ELF-1 (cell line): ENCODE measurements at regions not wholly inside any gene's neighbourhood (a gene's known extent, or its start where the extent isn't known, plus 50 kb on each side); places are given as distances from the start of the nearest gene placed in this dataset.
A peak's percentile ranks its signal among the peaks of the same experiment; 100 is the strongest.

Experiments
- DNase-seq: peaks from one replicate; pipeline ENCODE4 v3.0.0-alpha.2; 2016; ENCODE audit warnings: low read depth, low spot score

DNA sequence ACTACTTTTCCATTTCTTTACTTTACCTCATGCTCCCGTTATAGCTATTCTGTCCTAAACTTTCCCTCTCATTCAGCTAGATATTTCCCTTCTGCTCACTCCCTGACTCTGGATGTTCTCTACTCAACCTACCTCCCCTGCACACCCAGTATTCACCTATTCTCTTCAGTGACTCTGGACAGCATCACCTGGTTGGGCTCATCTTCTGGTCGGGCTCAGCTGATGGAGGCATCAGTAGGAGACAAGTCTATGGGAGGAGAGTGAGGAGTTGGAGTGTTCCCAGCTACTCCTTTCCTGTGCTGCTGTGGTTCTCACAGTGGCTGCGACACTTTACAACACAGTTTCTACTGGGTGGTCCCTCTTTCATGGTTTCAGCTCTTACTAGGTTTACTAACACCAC, 493.9 kb downstream of the DMAC1 start:
- DNase-seq = no peak

DNA sequence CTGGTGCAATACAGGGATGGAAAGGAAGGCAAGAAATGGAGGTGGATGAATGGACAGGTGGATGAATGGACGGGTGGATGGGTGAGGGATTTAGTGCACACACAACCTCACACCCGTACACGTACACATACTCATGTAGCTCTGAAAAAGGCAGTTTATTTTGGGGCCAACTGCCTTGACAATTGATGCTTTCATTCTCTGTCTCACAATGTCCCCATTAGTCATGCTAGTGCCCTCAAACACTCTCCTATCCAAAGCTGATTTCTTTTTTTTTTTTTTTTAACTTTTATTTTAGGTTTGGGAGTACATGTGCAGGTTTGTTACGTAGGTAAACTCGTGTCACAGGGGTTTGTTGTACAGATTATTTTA, 495.0 kb downstream of the DMAC1 start:
- DNase-seq = no peak

DNA sequence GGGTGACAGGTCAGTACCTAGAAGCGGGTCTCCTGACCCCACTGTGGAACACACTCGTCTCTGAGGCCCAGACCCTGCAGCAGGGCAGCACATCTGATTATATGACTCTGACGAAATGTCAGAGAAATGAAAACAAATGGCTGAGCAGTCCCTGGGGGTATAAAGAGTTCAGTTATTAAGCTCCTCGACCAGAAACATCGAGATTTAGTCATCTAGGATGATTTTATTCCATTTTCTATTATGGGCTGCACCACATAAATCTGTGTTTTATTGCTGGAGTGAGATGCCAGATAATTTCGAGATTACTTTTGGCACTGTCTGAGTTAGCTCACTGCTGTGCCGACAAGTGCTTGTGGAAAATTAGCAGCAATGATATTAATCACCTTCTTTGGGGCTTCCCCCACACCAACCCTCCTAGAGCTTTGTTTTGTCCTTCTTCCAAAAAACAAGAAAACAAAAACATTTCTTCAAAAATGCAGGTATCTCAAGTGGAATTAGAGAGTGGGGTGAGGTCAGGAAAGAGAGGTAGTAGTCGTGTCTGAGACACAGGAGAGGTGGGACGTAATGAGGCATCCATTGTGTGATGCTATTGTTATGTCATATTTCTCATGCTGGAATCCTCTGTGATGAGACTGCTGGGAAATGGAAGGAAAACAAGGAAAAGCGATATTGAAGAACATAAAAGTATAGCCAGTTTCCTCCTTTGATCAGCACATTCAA, 495.5 kb downstream of the DMAC1 start:
- DNase-seq = no peak

DNA sequence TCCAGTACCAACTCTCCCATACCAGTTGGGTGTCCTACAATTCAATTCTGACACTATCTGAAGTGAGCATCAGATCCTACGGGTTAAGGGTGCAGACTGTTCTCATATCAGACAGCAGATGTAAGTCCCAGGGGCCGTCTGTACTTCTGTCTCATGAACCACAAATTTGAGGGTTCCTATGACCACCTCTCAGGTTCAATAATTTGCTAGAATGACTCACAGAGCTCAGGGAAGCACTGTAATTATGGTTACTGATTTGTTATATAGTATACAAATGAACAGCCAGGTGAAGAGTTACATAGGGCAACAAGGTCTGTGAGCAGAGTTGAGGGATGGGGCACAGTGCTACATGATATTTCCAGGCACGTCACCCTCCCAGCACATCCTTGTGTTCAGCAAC, 499.1 kb downstream of the DMAC1 start:
- DNase-seq = no peak

DNA sequence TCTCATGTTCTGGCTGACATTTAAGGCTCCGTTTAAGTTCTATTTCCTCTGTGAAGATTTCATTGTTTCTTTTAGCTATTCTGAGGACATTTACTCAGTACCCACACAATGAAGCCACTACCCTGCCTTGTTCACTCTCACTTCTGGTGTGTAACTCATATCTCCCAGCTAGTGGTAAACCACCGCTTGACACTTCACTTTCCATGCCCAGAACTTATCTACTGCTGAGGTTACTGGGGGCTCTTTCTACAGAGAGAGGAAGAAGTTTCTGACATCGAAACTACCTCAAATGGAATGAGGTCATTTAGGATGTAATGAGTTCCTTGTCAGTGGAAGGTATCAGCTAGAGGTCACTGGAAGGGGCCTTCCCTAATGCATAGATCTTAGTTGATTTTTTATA, 501.5 kb downstream of the DMAC1 start:
- DNase-seq = no peak

DNA sequence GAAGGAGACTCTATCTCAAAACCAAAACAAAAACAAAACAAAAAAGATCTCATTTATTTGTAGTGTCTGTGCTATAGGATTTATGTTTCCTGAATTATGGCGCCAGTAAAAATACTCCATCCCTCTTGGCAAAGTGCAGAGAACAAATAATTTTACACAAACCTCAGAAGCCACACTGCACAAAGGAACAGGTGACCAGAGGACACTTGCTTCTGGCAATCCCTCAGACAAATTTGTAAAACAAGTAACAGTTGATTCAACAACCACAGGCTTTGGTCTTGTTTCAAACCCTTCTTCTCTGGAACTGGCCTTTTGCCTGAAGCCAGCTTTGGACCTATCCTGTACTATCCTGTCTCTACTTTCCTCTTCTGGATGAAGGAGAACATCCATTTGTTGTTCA, 502.1 kb downstream of the DMAC1 start:
- no peak for DNase-seq

DNA sequence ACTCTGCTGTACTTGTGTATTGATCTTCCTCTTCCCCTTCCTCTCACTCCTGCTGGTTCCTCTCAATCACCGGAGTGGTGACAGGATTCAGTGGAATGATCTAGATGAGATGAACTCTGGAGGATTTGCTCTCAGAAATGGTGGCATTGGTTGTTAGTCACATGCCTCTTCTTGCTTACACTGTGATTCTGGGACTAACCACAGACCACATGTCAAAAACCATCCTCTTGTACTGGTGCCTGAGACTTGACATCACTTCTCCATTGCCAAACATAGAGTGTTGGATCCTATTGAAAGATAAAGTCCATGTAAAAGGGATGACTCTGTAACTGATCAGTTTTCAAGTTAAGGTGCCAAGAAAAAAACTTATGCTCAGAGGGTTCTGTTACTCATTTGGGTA, 506.5 kb downstream of the DMAC1 start:
- no peak for DNase-seq

DNA sequence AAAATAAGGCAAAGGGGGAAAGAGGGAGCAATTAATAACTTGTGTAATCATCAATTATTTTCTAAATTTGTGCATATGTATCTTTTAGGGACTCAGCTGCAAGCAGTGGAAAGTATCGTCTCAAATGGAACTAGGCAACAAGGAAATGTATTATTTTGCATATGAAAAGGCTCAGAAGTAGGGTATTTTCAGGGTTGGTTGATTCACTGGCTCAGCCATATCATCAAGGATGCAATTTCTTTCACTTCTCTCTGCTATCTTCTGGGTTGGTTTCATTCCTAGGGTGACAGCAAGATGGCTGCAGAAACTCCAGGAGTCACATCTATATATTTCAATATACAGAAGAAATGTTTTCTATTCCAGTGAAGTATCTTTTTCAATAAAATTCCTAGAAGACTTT, 509.8 kb downstream of the DMAC1 start:
- no peak for DNase-seq

DNA sequence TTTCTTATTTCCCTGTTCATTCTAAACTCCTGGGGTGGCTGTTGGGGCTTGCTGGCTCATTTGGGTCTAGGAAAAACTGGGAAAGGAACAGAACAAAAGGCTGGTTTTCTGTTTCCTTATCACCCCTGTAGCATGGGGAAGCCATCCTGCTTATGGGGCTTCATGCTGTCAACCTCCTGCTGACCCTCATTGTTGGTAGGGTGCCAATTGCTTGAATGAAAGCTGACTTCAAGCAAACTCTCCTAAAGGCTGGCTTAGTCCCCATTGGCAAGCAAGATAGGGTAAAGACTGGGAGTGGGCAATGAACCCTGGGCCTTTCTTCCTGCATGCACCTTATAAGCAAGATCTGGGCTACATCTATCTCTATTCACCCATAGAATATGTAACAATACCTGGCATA, 511.6 kb downstream of the DMAC1 start:
- DNase-seq = no peak

DNA sequence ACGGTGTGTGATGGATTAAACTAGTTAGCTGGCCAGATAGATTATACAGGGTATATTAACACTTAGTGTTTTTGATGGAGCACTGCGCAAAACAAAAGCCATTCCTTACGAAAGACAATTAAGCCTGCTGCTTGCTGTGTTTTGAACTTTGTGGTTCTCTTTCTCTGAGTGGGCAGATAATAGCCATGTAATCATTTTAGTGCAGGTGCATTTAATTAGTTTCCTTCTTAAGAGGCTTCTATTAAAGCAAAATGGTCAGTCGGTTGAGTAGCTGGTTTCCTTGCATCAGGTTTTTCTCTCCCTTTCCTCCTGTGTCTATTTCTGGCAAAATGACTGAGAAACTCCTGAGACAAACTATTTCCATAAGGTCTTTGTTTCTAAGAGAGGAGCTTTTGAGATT, 512.5 kb downstream of the DMAC1 start:
- DNase-seq = no peak

DNA sequence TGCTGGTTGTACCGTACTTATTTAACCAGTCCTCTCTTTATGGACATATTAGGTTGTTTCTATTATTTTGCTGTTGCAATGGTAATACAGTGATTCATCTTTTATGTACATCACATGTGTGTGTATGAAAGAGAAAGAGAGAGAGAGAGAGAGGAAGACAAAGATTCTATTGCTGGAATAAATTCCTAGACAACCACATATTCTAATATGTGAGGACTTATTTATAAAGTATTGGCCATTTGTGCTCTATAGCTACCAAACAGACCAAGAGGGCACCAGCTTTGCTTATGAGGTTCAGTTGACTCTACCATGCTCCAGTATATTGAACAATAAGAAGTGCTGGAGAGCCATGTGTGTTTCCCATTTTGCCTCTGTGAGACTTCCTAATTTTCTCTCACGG, 513.5 kb downstream of the DMAC1 start:
- DNase-seq = no peak

DNA sequence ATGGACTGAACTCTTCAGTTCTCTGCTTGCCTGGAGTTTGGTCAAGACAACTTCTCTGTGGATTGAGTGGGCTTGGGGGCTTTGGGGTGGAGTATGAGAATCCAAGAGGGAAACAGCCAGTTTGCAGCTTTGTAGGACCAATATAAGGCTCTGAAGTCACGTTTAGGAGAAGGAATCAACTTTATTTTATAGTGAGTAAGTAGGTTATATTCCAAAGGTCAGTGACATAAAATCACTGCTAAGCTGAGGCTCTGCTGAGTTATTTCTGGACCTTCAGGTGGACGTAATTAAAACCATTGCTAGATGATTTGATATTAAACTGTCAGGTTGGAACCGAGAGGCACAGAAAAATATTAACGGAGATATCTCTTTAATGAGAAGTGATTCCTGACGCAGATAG, 514.4 kb downstream of the DMAC1 start:
- no peak for DNase-seq

DNA sequence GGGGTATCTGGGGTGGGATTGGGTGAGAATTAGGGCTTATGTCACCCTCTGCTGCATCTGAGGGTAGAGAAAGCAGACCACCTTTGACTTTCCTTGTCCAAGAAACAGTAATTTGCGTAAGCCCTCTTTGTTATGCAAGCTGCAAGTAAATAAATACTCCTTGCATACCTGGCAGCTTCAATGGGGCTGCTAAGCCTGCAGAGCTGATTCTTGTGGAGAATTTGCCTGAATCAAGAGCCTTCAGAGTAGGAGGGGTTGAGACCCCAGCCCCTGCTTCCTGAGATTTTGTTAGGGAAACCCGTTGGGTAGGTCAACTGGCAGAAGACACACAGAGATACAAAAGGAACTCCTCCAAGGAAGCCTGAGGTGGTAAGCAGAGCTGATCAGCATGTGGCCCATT, 515.1 kb downstream of the DMAC1 start:
- DNase-seq = peak; percentile 49

DNA sequence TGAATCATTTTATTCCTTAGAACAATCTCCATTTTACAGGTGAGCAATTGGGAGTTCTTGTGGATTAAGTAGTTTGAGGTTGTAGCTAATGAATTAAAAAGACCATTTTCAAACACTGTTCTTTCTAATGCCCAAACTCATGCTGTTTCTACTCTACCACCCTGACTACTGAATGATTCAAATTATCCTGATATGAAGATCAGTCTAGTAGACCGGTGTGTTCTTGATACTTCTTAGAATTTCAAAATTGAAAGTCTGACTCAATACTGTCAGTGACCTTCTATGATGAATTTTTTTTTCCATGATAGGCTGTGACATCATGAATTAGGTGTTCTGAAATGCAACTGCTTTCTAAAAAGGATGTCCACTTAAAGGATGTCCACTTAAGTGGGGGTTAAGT, 515.5 kb downstream of the DMAC1 start:
- no peak for DNase-seq

DNA sequence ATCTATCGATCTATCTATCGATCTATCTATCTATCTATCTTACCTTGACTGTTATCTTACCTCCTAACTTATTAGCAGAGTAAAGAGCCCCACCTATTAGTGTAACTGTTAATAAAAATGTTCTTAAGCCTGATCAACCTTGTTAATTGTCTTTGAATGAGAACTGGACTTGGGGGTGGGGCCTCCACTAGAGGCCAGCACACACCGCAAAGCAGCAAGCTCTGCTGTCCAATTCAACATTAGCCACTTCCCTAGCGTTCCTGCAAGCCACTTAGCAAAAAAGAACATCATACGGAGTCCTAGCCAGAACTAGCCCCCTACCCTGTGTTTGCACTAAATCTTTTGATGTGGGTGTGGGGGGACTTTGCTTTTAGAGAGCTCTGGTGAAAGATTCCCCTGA, 515.8 kb downstream of the KDM4C start:
- DNase-seq = peak; percentile 45

DNA sequence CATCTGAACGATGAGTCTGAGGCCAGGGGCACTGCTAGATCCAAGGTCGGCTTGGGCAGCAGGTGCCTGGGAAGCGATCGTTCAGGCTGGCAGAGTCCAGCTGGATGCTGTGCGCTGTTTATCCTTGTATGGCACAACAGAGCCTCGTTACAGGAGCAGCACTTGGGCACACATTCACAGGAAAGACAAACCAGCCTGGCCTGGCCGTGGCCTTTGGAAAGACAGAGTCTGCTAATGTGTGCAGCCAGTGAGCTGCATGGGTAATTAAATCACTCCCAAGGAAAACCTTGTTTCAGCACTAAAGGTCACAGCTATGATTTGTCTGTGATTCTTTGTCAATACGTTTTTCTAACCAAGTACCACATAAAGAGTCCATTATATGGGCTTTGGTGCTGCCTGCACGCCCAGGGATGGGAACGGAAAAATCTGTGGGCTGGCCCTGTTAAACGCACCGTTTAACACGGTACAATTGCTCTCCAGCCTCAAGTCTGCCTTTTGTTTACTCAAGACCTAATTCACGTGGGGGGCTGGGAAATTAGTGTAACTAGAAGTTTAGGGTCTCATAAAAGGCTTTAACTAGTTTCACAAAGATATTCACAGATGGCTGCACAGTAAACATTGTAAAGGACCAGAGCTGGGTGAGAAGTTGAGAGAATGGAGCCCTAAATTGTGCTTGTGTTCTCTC, 509.3 kb downstream of the KDM4C start:
- no peak for DNase-seq

DNA sequence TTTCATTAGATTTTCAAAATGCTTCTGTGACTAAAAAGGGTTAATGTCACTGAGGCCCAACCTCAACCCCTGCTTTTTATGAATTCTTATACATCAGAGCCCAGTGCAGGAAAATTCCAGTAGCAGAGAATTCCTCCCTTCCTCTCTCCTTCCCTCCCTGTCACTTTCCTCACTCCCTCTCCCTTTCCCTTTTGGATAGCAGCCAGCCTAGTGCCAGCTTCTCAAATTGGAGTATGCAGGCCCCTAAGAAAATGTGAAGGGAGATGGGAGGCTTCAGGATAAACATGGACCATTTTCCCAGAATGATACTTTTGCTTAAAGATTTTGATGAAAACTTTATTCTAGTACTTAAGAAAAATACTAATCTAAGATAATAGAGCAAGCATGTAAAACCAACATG, 507.4 kb downstream of the KDM4C start:
- DNase-seq = no peak

DNA sequence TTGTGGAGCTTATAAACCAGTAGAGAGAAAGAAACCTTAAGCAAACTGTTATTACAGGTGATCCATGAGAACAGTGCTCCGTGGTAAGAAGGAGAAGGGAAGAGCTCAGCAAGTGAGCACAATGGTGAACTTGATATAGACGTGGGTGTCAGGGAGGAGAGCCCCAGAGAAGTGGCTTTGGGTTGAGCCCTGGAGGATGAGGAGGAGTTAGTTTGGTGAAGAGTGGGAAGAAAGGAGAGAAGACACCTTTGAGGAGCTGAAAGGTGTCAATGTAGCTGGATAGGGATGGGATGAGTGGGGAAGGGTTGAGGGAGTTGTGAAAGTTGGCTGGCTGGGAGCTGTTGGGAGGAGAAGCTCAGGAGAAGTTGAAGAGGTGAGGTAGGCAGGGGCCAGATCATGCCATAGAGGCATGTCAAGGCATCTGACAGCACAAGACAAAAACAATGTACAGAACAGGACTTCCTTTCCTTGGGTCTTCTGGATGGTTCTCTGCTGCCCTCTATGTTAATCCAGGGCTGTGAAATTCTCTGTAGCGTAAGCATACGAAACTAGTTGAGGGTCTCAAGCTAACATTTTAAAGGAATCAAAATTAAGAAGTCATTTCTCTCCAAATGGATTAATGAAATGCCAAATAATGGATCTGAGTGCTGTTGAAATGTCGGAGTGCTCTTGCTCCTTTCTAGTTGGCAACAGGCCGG, 501.9 kb downstream of the KDM4C start:
- no peak for DNase-seq

DNA sequence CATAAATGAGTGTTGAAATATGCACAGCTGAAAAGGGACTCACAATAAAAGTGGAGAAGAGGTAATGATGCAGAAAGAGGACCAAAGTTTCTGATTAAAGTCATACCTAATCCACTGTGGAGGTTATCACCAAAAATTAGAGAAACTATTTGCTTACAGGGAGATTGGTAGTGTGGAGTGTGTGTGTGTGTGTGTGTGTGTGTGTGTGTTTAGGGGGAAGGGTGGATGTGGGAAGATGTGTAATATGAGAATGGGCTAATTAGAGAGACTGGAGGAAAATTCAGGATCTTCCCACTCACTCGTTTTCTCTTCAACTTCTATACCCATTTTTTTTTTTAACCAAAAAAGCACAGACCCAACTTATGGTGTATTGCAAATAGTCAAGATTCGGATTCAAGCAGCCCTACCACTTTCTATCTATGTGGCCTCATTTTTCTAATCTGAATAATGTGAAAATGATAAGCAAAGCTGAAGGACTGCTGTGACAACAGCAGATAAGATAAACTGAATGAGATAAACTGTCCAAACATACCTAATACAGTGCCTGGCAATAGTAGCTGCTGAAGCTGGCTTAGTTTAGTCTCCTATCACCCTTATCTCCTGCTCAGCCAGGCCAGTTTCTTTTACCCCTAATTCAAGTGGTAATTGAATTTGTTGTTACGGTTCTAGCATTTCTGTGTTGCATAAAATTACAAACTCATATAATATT, 501.1 kb downstream of the KDM4C start:
- DNase-seq = no peak

DNA sequence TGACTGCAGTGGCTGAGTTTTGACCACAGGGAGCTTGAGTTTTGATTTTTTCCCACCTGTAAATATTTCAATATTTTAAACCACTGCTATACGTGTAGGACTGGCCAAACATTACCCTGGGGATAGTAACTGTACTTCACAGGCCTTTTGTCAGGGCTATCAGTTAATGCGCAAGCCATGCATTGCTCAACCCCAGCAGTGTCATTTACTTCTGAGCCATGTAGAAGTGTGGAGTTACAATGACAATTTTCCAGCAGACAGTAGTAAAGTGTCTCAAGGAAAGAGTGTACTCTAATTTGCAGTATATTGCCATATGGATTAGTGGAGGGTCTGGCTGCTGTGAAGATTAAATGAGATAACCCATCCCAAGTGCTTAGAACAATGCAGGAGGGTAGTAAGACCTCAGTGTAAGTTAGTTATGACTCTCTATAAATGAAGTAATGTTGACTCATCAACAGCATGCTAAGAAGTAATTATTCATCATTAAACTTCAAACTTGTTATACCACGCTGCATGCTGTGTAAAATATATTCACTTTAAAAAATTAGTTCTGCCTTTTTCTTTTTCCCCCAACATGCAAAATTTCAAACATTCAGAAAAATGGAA, 489.2 kb downstream of the KDM4C start:
- no peak for DNase-seq

DNA sequence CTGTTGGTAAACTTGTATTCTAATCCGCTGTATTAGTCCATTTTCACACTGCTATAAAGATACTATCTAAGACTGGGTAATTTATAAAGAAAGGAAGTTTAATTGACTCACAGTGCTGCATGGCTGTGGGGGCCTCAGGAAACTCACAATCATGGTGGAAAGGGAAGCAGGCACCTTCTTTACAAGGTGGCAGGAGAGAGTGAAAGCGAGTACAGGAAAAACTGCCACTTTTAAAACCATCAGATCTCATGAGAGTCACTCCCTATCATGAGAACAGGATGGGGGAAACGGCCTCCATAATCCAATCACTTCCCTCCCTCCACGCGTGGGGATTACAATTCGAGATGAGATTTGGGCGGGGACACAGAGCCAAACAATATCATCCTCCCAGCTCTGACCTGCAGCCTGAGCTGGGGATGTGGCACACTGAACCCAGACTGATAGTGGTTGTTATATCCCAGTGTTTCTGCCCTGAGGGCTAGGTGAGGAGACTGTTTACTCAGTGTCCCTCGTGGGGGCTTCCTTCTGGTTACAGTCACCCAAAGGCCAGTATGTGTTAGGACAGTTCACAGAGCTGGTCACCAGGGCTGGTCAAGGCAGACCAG, 488.3 kb downstream of the KDM4C start:
- DNase-seq = no peak

DNA sequence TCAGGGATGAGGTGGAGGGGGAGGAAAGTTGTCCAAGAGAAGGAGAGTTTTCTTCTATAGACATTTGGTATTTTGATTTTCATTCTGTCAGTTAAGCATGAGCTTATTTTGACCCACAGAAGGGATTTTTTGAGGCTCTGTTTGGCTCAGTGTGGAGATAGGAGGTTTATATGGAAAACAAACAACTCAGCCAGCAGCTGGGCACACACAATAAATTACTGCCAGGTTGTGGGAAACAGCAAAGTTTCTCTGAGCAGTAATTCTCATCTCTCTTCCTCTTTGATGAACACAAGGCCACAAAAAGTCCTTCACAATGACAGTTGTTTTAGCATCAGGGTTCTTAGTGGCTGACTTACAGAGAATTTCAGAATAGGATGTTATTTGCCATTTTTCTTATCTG, 486.1 kb downstream of the KDM4C start:
- no peak for DNase-seq
